ENCODE measurements at regions not wholly inside any gene's neighbourhood (a gene's known extent, or its start where the extent isn't known, plus 50 kb on each side); places are given as distances from the start of the nearest gene placed in this dataset.
"Not testable (repeated sequence)": the region's sequence is repeated elsewhere in the genome, so short reads cannot be mapped to it uniquely, and the experiment has no call there.

GRCh38 chr6:164736090-164736489 lies 573.3 kb downstream of the C6orf118 start:
- not testable (repeated sequence) for DNase-seq (ENCODE audit: low read depth)

GRCh38 chr6:164731539-164731938 lies 577.9 kb downstream of the C6orf118 start:
- no peak for DNase-seq (ENCODE audit: low read depth)

- DNase-seq (ENCODE audit: low read depth) = no peak
These were observed 587.9 kb downstream of the C6orf118 start for GRCh38 chr6:164721460-164721859.

GRCh38 chr6:164700497-164700896 lies 608.9 kb downstream of the C6orf118 start:
- no peak for DNase-seq (ENCODE audit: low read depth)

- no peak for DNase-seq (ENCODE audit: low read depth)
These were observed 613.5 kb downstream of the C6orf118 start for GRCh38 chr6:164695896-164696295.

- DNase-seq (ENCODE audit: low read depth) = no peak
These were observed 615.0 kb downstream of the C6orf118 start for GRCh38 chr6:164694386-164694785.

- peak; percentile 79 for DNase-seq (ENCODE audit: low read depth)
These were observed 615.5 kb downstream of the C6orf118 start for GRCh38 chr6:164693944-164694343.

GRCh38 chr6:164692772-164693510 lies 616.5 kb downstream of the C6orf118 start:
- DNase-seq (ENCODE audit: low read depth) = no peak

- DNase-seq (ENCODE audit: low read depth) = no peak
These were observed 618.5 kb downstream of the C6orf118 start for GRCh38 chr6:164690702-164691500.

DNA sequence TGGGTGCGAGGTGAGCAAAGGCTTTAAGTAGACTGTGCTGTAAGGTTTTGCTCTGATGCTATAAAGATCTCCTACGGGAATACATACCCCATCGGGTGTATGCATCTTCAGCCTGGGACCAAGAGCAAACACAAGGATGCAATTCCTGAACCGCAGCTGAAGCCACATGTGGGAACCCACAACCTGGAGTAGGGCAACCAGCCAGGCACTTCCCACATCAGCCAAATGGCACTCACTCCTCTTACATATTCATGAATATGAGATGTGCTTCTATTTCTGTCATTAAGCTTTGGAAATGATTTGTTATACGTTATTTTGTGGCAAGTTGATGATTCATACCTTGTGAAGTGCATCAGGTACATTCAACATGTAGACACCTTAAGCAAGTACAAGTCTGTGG lies 619.2 kb downstream of the C6orf118 start:
- no peak for DNase-seq (ENCODE audit: low read depth)

DNA sequence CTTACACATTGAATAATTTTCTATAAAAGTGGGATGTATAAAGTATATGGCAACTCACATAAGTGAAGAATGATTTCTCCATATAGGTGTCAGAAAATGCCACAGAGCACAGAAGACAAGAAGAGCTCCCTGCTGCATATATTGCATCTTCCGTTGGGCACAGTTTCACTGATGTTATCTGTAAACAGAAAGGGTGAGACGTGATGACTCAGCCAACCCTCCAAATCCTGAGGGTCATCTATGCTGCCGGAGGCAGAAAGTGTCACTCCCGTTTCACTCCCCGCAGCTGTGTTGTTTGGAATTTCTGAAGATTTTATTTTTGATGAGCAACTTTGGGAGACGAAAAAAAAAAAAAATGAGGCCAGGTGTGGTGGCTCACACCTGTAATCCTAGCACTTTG lies 644.1 kb downstream of the C6orf118 start:
- no peak for DNase-seq (ENCODE audit: low read depth)

- DNase-seq (ENCODE audit: low read depth) = no peak
These were observed 645.8 kb downstream of the C6orf118 start for GRCh38 chr6:164663634-164664033.

- no peak for DNase-seq (ENCODE audit: low read depth)
These were observed 647.7 kb downstream of the C6orf118 start for GRCh38 chr6:164661716-164662115.

GRCh38 chr6:164660781-164661180 lies 648.6 kb downstream of the C6orf118 start:
- no peak for DNase-seq (ENCODE audit: low read depth)

DNA sequence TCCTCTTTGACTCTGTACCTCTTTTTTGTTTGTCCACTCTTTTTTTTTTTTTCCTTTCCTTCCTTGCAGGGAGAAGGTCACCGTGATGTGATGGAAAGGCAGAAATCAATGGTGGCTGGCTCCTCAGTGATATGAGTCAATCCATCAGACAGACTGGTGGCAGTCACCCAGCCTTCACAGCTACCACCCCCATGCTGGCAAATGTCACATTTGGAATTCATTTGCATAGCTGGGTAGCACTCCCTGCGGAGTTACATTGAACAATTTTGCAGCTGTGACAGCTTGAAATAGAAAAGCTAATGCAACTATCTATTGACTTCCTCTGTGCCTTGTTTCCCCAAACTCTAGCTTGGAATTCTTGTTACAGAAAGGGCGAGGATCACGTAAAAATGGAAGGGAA lies 668.4 kb downstream of the C6orf118 start:
- DNase-seq (ENCODE audit: low read depth) = no peak

GRCh38 chr6:164628302-164628931 lies 681.0 kb downstream of the C6orf118 start:
- no peak for DNase-seq (ENCODE audit: low read depth)

DNA sequence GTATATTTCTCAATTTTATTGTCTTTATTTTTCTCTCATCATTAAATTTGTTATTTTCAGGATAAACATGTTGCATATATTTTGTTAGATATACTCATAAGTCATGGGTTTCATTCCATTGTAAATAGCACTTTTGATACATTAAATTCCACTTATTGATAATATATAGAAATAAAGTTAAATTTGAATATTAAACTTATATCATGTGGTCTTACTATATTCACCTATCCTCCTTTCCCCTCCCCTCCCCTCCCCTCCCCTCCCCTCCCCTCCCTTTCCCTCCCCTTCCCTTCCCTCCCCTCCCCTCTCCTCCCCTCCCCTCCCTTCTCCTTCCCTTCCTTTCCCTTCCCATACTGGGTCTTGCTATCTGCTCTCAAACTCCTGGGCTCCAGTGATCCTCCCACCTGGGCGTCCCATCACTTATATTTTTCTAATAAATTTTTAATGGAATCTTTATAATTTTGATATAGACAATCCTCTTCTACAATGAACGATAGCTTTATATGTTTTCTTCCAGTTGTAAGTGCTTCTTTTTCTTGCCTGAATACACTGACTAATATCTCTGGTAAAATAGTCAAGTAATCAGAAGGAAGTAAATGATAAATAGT lies 692.4 kb downstream of the C6orf118 start:
- no peak for DNase-seq (ENCODE audit: low read depth)

DNA sequence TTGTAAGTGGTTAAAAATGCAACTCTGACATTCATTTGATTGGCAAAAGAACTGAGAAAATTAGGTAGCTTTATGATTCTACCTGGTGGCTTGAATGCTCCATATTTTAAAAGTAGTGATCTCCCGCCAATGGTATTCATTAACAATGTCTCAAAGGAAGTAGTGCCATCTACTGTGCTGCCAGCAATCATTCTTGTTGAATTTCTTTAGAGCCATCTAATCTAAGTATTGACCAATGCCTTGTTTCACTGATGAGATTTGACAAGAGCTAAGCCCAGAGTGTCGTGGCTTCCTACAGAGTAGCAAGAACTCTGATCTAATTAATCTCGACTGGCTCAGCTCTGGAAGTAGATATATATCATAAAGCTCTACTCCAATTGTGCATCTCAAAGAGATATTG lies 696.7 kb downstream of the C6orf118 start:
- DNase-seq (ENCODE audit: low read depth) = no peak

GRCh38 chr6:164610859-164611258 lies 698.5 kb downstream of the C6orf118 start:
- not testable (repeated sequence) for DNase-seq (ENCODE audit: low read depth)

GRCh38 chr6:164602415-164602814 lies 707.0 kb downstream of the C6orf118 start:
- not testable (repeated sequence) for DNase-seq (ENCODE audit: low read depth)

- no peak for DNase-seq (ENCODE audit: low read depth)
These were observed 727.8 kb downstream of the C6orf118 start for GRCh38 chr6:164581563-164581962.

DNA sequence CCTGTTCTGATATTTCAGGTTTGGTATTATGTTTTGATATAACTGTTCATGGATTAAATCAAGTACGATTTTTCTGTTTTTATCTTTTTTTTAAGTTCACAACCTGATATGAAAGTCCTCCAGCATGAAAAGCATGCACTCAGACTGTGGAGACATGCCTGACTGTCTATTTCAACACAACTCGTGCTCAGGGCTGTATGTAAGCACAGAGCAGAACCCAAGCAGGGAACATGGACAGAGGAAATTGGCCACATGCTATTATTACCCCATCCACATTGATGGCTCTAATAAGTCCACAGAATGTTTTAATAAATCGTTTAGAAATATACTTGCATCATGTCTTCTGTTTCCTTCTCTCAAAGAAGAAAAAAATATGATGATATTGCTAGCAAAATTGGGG lies 730.4 kb downstream of the C6orf118 start:
- no peak for DNase-seq (ENCODE audit: low read depth)

Data from forelimb muscle (tissue), 1 donor.